ENCODE measurements at regions not wholly inside any gene's neighbourhood (a gene's known extent, or its start where the extent isn't known, plus 50 kb on each side); places are given as distances from the start of the nearest gene placed in this dataset.

DNA sequence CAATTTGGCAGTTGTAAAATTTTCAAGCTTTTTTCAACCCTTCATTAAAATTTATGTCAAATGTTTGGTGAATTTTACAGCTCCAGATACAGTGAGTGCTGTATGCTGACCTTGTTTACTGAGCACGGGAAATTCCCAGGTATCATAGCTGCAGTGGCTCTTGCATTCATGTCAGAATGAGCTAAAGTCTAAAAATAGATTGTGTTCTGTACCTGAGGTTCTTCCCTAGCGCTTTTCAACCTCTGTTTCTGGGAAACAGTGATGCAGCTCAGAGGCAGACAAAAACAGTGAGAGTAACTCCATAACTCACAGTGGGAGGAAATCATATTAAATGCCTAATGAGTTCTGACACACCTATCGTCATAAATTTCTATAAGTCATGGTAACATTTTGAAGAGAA lies 393.8 kb upstream of the GNPDA2 start:
- TF ChIP-seq POLR2A (IDR thresholded peaks at IDR 0.05) = no peak
- TF ChIP-seq, protein P1, sequence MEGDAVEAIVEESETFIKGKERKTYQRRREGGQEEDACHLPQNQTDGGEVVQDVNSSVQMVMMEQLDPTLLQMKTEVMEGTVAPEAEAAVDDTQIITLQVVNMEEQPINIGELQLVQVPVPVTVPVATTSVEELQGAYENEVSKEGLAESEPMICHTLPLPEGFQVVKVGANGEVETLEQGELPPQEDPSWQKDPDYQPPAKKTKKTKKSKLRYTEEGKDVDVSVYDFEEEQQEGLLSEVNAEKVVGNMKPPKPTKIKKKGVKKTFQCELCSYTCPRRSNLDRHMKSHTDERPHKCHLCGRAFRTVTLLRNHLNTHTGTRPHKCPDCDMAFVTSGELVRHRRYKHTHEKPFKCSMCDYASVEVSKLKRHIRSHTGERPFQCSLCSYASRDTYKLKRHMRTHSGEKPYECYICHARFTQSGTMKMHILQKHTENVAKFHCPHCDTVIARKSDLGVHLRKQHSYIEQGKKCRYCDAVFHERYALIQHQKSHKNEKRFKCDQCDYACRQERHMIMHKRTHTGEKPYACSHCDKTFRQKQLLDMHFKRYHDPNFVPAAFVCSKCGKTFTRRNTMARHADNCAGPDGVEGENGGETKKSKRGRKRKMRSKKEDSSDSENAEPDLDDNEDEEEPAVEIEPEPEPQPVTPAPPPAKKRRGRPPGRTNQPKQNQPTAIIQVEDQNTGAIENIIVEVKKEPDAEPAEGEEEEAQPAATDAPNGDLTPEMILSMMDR (IDR thresholded peaks at IDR 0.05) = no peak

Measured in uterus (tissue), 2 donors.